ENCODE measurements at regions not wholly inside any gene's neighbourhood (a gene's known extent, or its start where the extent isn't known, plus 50 kb on each side); places are given as distances from the start of the nearest gene placed in this dataset.

GRCh38 chr9:80550181-80550580 is 978.4 kb downstream of the TLE4 start:
- TF ChIP-seq CTCF (IDR thresholded peaks at IDR 0.05; ENCODE audit: poor library complexity) (no peak), EZH2 (IDR thresholded peaks at IDR 0.05; ENCODE audit: borderline replicate concordance) (no peak)

Measured in hepatocyte (in vitro differentiated cells).